ENCODE measurements at regions not wholly inside any gene's neighbourhood (a gene's known extent, or its start where the extent isn't known, plus 50 kb on each side); places are given as distances from the start of the nearest gene placed in this dataset.

GRCh38 chr4:169934794-169935429 lies 91.3 kb downstream of the MFAP3L start:
- TF ChIP-seq CTCF (IDR thresholded peaks at IDR 0.05) (no peak), POLR2A (IDR thresholded peaks at IDR 0.05) (no peak)
